Medulla oblongata (tissue), 1 donor: ENCODE measurements at regions not wholly inside any gene's neighbourhood (a gene's known extent, or its start where the extent isn't known, plus 50 kb on each side); places are given as distances from the start of the nearest gene placed in this dataset.
"Not testable (repeated sequence)": the region's sequence is repeated elsewhere in the genome, so short reads cannot be mapped to it uniquely, and the experiment has no call there.

Experiments used
- DNase-seq: peaks from one replicate; pipeline ENCODE4 v3.0.0-alpha.2; 2015; ENCODE audit errors: extremely low spot score

- DNase-seq: no peak
Measured at GRCh38 chr6:119734227-119734626, 384.7 kb upstream of the MAN1A1 start.

- no peak for DNase-seq
Measured at GRCh38 chr6:119728935-119729334, 379.4 kb upstream of the MAN1A1 start.

GRCh38 chr6:119728220-119728750 lies 378.7 kb upstream of the MAN1A1 start:
- no peak for DNase-seq

GRCh38 chr6:119727504-119728219 lies 378.1 kb upstream of the MAN1A1 start:
- no peak for DNase-seq

GRCh38 chr6:119726912-119727311 lies 377.4 kb upstream of the MAN1A1 start:
- DNase-seq: not testable (repeated sequence)

GRCh38 chr6:119726086-119726485 lies 376.5 kb upstream of the MAN1A1 start:
- DNase-seq: no peak

GRCh38 chr6:119720160-119720559 lies 370.6 kb upstream of the MAN1A1 start:
- DNase-seq: no peak

- no peak for DNase-seq
Measured at GRCh38 chr6:119717942-119718341, 368.4 kb upstream of the MAN1A1 start.

GRCh38 chr6:119716668-119717270 lies 367.2 kb upstream of the MAN1A1 start:
- no peak for DNase-seq

GRCh38 chr6:119713903-119714302 lies 364.3 kb upstream of the MAN1A1 start:
- DNase-seq: no peak

- DNase-seq: no peak
Measured at GRCh38 chr6:119686644-119687043, 337.1 kb upstream of the MAN1A1 start.

GRCh38 chr6:119686240-119686639 lies 336.7 kb upstream of the MAN1A1 start:
- no peak for DNase-seq

GRCh38 chr6:119683671-119684070 lies 334.1 kb upstream of the MAN1A1 start:
- DNase-seq: no peak

- no peak for DNase-seq
Measured at GRCh38 chr6:119683031-119683430, 333.5 kb upstream of the MAN1A1 start.

GRCh38 chr6:119678961-119679360 lies 329.4 kb upstream of the MAN1A1 start:
- no peak for DNase-seq

- no peak for DNase-seq
Measured at GRCh38 chr6:119677384-119677783, 327.8 kb upstream of the MAN1A1 start.

GRCh38 chr6:119676961-119677360 lies 327.4 kb upstream of the MAN1A1 start:
- DNase-seq: no peak

- no peak for DNase-seq
Measured at GRCh38 chr6:119676230-119676629, 326.7 kb upstream of the MAN1A1 start.

- DNase-seq: no peak
Measured at GRCh38 chr6:119673741-119674140, 324.2 kb upstream of the MAN1A1 start.

- no peak for DNase-seq
Measured at GRCh38 chr6:119672725-119673124, 323.2 kb upstream of the MAN1A1 start.

GRCh38 chr6:119671105-119671504 lies 321.5 kb upstream of the MAN1A1 start:
- no peak for DNase-seq

- DNase-seq: no peak
Measured at GRCh38 chr6:119669221-119669620, 319.7 kb upstream of the MAN1A1 start.

GRCh38 chr6:119665432-119665831 lies 315.9 kb upstream of the MAN1A1 start:
- not testable (repeated sequence) for DNase-seq
